GM12892 (cell line): ENCODE measurements at regions not wholly inside any gene's neighbourhood (a gene's known extent, or its start where the extent isn't known, plus 50 kb on each side); places are given as distances from the start of the nearest gene placed in this dataset.
"Not testable (repeated sequence)": the region's sequence is repeated elsewhere in the genome, so short reads cannot be mapped to it uniquely, and the experiment has no call there.

Experiments
- DNase-seq: peaks from one replicate; pipeline ENCODE4 v3.0.0; 2011; ENCODE audit not compliant: insufficient read length
- FAIRE-seq: peaks from 2 replicates; lab custom pipeline; 2011; peaks lifted over from hg19 to GRCh38; lab: Jason Lieb, UNC
- POLR2A ChIP-seq: IDR thresholded peaks from 2 replicates; pipeline ENCODE4 v1.6.1; 2011; ENCODE audit warnings: low read depth, low read length, control low read depth
- POLR2AphosphoS5 ChIP-seq: IDR thresholded peaks from 2 replicates; pipeline ENCODE4 v1.6.1; 2011; ENCODE audit warnings: low read depth, low read length, control low read depth
- TAF1 ChIP-seq: IDR thresholded peaks from 2 replicates; pipeline ENCODE4 v1.6.1; 2011; ENCODE audit warnings: low read depth, mild to moderate bottlenecking, control low read depth, low read length, borderline replicate concordance

DNA sequence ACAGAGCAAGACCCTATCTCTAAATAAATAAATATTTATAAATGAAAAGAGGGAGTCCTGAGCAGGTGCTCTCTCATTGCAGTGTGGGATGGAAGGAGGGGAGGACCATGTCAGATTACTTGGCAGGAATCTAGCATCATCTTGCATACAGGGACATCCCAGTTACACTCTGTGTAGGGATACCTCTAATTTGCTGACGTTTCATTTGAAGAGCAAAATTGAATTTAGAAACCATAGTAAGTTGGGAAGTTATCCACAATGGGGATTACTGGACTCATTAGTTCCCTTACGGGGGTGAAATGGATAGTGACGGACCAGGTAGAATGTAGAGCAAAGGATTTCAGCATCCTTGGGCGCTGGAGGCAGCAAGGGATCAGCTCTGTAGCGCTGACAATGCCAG is 52.1 kb downstream of the ARHGEF18 start:
- TF ChIP-seq TAF1 (no peak), POLR2A (no peak), POLR2AphosphoS5 (no peak)
- DNase-seq (no peak), FAIRE-seq (no peak)

DNA sequence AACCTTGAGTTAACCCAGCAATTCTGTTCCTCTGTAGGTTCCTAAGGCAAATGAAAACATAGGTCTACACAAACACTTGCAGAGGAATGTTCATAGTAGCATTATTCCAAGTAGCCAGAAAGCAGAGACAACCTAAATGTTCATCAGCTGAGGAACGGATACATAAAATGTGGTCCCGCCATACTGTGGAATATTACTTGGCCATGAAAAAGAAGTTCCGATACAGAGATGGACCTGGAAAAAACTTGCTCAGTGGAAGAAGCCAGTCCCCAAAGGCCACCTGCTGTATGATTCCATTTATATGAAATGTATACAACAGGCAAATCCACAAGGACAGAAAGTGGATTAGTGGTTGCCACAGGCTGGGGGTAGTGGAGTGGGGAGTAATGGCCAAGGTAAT is 53.0 kb downstream of the ARHGEF18 start:
- DNase-seq (no peak), FAIRE-seq (no peak)
- no peak for TF ChIP-seq TAF1
- TF ChIP-seq POLR2AphosphoS5: no peak
- no peak for TF ChIP-seq POLR2A

DNA sequence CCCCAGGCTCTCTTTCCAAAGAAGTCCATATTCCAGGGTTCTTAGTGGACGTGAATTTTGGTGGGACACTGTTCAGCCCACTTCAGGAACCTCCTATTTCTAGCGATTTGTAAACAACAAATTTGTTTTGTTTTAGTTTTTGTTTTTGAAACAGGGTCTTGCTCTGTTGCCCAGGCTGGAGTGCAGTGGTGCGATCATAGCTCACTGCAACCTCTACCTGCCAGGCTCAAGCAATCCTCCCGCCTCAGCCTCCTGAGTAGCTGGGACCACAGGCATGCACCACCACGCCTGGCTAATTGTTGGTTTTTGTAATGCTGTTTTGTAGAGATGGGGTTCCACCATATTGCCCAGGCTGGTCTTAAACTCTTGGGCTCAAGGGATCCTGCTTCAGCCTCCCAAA is 56.7 kb downstream of the ARHGEF18 start:
- DNase-seq, FAIRE-seq: not testable (repeated sequence)

DNA sequence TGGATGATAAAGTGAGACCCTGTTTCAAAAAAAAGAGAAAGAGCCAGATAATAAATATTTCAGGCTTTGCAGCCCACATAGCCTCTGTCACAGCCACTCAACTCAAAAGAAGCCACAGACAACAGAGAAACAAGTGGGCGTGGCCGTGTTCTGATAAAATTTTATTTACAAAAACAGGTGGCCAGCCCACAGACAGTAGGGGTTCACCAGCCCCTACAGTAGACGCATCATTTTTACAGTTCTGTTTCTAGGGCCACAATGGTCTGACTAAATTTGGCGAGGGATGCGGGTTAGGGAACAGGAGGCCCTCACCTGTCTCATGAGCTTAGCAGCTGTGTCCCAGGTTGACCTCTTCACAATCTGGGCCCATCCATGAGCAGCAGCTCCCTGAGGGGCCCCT is 59.5 kb downstream of the ARHGEF18 start:
- DNase-seq: no peak
- peak; percentile 24 for FAIRE-seq
- TF ChIP-seq POLR2AphosphoS5 (no peak), TAF1 (no peak), POLR2A (no peak)

DNA sequence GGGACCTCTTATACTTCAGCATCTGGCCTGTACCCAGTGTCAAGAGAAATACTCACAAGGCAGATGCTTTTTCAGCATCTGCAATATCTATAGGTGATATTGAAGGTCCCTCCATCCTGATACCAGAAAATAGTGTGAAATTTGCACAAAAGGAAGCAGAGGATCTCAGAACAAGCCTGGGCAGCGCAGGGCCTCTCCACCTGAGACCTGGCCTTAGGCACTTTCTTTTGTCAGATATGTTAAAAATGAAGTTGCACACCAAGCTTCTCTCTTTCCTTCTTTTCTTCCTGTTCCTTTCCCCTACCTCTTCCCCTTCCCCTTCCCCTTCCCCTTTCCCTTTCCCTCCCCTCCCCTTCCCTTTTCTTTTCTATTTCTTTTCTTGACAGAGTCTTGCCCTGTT is 62.2 kb downstream of the ARHGEF18 start:
- no peak for DNase-seq
- FAIRE-seq: no peak

DNA sequence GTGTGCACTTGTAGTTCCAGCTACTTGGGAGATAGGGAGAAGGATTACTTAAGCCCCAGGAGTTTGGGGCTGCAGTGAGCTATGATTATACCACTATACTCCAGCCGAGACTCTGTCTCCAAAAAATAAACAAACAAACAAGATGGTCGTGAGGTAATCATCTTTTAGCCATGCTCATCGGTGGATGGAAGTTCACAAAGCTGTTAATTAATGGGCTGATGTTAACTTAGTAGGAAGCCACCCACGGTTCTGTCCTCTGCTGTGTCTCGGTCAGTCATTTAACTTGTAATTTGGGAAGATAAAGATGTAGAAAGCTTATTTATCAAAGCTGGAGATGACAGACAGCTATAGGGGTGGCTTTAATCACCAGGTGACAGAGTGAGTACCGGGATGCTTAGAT is 64.9 kb downstream of the ARHGEF18 start:
- no peak for DNase-seq
- TF ChIP-seq POLR2AphosphoS5 (no peak), POLR2A (no peak), TAF1 (no peak)
- FAIRE-seq: no peak

More for the DNA sequence above, 62.2 kb downstream of the ARHGEF18 start:
- no peak for TF ChIP-seq TAF1
- TF ChIP-seq POLR2AphosphoS5: no peak
- TF ChIP-seq POLR2A: no peak

DNA sequence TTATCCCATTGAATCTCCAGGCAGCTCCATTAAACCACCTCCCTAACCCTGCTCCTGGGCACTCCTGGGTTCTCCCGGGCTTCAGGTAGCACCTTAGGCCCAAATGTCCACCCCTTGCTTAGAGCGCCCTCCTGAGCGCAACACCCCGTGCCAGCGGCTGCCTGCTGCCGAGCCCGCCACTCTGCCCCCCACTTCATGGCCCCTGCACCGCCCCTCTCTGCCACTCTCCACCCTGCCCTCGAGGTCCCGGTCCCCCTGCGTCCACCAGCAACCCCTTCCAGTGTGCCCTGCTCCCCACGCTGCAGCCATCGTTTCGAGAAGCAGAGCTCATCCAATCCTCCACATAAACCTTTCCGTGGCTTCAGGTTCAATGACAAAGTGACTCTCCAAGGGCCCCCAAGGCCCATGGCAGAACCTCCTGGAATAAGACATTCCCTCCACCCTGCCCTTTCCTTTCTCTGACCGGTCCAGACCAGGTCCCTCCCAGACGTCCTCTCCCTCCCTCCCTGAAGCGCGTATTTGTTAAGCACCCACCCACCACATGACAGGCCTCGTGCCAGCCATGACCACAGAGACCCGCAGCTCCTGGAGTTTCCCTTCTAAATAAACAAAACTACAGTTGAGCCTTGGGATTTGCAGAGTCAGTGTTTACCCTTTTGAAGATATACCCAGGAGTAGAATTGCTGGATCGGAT is 66.6 kb downstream of the ARHGEF18 start:
- no peak for FAIRE-seq
- DNase-seq: no peak

DNA sequence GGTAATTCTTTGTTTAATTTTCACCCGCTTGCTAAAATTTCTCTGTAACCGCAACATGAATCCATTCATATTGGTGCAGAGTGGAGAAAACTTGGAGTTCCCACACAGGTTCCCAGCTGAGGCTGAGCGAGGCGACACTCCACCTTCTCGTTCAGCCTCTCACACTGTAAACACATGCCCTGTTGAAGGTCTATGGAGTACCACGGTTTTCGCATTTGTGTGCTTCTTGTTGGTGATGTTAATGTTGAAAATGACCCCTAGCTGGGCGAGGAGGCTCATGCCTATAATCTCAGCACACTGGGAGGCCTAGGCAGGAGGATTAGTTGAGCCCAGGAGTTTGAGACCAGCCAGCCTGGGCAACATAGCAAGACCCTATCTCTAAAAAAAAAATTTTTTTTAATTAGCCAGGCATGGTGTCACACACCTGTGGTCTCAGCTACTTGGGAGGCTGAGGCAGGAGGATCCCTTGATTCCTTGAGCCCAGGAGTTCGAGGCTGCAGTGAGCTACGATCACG is 67.2 kb downstream of the ARHGEF18 start:
- no peak for DNase-seq

More for the DNA sequence above, 66.6 kb downstream of the ARHGEF18 start:
- TF ChIP-seq POLR2A (no peak), TAF1 (no peak), POLR2AphosphoS5 (no peak)

DNA sequence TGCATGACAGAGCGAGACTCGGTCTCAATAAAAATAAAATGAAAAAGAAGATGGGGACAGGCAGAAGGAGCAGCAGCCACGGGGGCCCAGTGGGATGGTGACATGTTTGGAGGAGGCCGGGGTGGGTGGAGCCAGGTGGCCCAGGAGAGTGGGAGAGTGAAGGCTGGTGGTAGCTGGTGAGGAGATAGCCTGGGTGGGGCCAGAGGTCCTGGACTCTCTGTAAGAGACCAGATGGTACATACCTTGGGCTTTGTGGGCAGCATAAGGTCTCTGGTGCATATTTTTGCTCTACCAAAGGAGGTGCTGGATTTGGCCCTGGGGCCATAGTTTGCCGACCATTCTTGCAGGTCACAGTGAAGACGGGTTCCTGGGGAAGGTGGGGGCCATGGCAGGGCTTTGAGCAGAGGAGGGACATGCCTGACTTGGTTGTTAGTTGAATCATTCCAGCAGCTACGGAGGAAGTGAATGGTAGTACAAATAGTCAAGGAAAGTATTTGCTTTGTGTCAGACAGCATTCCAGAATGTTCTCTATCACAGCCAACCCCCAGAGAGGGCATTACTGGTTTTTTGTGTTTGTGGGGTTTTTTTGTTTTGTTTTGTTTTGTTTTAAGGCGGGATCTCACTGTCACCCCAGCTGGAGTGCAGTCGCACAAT is 69.1 kb downstream of the ARHGEF18 start:
- DNase-seq (no peak), FAIRE-seq (no peak)
- TF ChIP-seq TAF1 (no peak), POLR2AphosphoS5 (no peak), POLR2A (no peak)

More for the DNA sequence above, 67.2 kb downstream of the ARHGEF18 start:
- no peak for FAIRE-seq
- no peak for TF ChIP-seq TAF1
- no peak for TF ChIP-seq POLR2AphosphoS5
- TF ChIP-seq POLR2A: no peak

DNA sequence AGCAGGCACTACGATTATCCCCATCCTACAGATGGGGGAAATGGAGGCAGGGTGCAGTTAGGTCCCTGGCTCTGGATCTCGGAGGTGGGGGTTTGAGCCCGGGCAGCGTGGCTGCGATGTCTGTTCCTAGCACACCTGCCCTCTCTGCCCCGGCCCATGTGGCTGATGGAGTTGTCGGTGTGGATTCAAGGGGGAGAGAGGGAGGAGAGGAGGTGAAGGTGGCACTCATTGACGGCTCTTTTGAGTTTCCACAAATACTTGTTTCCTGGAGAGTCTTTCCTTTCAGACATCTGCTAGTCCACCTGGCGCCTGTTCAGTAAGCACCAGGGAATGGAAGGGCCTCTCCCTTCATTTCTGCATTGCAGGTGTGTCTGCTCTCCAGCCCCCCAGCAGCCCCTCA is 69.9 kb downstream of the ARHGEF18 start:
- no peak for TF ChIP-seq POLR2AphosphoS5
- TF ChIP-seq POLR2A: no peak
- TF ChIP-seq TAF1: no peak
- DNase-seq: no peak
- FAIRE-seq: no peak

DNA sequence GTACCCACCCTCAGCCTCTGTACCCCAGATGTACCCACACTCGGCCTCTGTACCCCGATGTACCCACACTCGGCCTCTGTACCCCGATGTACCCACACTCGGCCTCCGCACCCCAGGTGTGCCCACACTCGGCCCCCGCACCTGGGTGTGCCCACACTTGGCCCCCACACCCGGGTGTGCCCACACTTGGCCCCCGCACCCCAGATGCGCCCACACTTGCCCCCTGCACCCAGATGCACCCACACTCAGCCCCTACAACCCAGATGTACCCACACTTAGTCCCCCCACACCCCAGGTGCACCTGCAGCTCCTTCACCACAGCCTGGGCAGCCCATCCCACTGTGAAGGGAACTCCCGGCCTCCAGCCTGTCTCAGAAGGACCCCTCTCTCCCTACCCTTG is 69.7 kb downstream of the PEX11G start:
- TF ChIP-seq TAF1 (no peak), POLR2AphosphoS5 (no peak), POLR2A (no peak)
- FAIRE-seq: no peak
- DNase-seq: no peak
